HuH-7.5 (cell line): ENCODE measurements at regions not wholly inside any gene's neighbourhood (a gene's known extent, or its start where the extent isn't known, plus 50 kb on each side); places are given as distances from the start of the nearest gene placed in this dataset.

Experiments
- DNase-seq: peaks from one replicate; pipeline ENCODE4 v3.0.0; 2011; ENCODE audit warnings: low spot score

DNA sequence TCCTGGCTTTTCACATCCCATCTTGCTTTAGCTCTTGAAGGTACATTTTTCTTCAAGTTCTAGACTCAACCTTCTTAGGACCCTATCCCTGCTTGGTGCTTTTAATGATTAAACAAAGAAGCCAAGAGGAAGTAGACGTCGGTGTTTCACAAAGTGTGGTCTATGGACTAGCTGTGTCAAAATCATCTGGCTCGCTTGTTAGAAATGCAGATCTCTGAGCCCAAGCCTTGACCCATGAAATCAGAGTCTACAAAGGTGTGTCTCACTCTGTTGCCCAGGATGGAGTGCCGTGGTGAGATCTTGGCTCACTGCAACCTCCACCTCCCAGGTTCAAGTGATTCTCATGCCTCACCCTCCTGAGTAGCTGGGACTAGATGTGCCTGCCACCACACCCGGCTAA, 295.5 kb upstream of the KAZN start:
- DNase-seq: no peak

DNA sequence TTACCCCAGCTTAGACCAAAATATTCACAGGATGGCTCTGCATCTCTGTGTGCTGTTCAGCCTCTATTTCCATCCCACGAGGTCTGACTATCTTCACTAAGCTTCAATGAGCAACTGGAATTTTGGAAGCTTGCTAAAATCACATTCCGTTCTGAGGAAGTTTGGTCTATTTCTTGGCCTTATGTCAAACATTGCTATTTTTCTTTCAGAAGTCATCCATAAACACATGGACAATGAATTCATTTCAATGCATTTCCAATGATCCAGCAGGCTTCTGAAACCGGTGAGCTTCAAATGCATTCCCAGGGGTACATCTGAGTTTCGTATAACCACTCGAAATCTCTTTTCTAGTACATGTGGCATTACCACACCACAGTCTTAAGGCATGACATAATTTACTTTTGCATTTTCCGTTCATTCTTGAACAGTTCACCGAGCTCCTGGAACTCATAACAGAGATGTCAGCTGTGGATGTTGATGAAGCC, 294.1 kb upstream of the KAZN start:
- DNase-seq: no peak

DNA sequence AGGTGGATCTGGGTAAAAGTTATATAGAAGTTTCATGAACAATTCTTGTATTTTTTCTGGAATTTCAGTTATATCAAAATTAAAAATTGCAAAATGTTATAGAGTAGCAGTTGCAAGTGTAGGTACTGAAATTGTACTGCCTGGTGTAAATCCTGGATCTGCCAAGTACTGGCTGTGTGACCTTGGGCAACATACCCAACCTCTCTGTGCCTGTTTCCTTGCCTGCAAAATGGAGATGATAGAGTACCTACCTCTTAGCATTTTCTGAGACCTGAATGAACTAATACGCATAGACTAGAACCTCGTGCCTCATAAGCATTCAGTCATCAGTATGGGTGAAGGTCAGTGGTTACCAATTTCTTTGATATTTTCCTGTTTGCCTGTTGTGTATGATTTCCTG, 290.0 kb upstream of the KAZN start:
- no peak for DNase-seq

DNA sequence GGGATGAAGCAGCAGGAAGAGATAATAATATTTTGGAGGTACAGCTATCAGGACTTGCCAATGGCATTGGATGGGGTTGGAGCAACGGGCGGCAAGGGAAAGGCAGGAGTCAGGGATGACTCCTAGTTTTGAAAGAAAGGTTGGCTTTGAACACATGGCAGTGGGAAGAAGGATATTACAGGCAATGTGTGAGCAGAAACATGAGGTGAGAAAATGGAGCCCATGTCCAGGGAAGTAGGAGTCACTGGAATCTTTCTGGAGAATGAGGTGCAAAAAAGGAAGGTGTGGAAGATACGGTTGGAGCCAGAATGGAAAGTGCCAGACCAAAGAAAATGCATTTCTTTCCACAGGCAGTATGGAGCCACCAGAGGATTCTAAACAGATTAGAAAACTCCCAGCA, 288.5 kb upstream of the KAZN start:
- no peak for DNase-seq

DNA sequence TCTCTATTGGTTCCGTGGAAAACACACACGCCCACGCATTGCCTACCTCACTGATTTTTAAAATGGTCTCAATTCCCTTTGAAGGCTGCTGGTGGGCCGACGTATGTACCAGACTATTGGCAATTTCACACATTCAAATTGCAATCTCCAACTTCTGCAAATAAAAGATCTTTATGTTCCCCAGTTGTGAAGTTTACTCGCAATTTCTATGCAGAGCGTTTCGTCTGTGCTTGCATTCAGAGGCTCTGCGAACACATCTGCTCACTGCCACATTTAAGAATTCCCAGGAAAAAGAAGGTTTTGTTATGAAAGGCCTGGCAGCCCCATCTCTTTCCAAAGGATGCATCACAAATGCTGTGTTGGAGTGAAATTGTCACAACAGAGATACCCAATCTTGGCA, 288.0 kb upstream of the KAZN start:
- DNase-seq: no peak

DNA sequence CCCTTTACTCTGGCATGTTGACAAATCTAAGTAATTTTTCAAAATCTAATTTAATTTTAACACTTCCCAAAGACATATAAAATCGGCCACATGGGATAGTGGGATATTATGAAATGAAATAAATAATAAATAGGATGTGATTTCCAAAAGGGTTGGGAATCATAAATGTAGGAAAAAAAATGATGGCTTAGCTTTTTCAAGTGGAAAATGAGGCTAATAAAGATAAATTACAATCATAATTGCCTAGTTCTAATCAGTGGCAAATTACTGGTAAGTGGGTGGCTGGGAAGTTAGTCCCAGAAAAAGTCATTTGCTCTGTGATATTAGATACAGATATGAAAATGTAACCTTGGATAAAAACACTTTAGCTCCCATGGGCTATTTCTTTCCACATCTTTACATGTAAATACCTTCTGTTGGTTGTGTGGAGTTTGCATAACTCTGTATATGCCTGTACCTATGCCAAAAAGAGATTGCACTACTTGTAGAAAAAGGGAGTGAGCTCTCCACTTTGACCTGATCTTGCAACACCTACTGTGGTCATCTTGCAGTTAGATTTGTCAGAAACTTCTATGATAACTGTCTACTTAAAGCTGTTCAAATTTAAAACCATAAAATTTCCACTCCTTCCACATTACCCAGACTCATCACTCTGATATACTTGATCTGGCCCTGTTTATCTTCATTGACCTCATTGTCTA, 284.6 kb upstream of the KAZN start:
- no peak for DNase-seq

DNA sequence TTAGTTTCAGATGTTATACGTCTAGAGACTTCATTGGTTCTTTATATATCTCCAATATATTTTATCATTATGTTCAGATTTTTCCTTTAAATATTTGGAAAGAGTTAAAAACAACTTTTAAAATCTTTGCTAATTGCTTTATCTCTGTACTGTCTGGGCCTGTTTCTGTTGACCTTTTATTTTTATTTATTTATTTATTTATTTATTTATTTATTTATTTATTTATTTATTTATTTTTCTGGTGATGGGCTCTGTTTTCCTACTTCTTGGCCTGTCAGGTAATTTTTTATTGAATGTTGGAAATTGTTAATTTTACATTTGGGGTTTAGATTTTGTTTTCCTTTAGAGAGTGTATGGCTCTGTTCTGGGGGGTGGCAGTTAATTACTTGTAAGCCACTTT, 279.7 kb upstream of the KAZN start:
- DNase-seq: no peak

DNA sequence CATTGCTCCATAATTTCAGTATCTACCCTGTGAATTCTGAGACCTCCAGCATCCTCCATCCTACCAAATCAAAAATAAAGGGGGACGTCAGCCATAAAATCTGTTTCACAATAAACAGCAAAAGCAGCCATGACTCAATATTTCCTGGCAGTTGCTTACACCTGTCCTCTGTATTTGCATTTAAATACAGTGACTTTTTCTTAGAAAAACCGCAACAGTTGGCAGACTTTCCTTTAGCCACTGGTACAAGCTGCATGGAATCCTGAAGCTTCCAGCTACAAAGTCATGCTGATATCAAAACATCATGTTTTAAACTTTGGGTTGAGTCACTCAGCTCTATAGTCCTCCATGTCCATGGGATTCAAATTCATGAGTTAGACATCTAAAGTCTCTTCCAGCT, 278.0 kb upstream of the KAZN start:
- no peak for DNase-seq

DNA sequence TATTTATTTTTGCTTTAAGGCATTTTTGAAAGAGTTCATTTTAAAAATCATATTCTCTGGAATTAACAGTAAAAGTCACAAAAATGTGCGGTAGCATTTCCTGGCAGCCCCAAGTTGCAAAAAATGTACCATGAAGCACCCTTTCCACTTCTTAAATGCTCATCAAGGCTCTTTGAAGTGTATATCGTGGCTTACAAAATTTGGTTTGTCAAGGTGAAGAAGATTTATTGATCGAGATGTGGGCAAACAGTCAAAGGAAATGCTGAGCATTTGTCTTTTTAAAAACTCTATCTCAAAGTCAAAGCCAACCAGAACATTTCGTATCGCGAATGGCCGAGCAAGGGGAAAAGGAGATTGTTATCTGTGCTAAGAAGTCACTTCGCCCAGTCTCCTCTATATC, 277.5 kb upstream of the KAZN start:
- DNase-seq: no peak

DNA sequence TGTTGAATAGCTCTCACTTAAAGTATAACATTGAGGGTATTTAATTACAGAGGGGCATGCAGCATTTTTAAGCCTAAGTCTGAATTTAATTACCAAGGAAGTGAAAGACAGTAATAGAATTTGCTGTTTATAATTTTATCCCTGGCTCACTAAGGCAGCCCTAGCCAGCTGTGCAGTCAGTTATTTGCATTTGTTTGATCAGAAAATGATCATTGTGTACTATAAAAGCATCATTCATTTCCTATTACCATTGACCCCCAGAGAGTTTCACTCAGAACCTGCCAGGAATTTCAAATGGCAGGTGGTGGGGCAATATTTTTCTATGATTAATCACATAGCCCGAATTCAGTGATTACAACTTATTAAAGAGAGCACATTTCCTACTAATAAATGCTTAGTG, 277.1 kb upstream of the KAZN start:
- DNase-seq: no peak

DNA sequence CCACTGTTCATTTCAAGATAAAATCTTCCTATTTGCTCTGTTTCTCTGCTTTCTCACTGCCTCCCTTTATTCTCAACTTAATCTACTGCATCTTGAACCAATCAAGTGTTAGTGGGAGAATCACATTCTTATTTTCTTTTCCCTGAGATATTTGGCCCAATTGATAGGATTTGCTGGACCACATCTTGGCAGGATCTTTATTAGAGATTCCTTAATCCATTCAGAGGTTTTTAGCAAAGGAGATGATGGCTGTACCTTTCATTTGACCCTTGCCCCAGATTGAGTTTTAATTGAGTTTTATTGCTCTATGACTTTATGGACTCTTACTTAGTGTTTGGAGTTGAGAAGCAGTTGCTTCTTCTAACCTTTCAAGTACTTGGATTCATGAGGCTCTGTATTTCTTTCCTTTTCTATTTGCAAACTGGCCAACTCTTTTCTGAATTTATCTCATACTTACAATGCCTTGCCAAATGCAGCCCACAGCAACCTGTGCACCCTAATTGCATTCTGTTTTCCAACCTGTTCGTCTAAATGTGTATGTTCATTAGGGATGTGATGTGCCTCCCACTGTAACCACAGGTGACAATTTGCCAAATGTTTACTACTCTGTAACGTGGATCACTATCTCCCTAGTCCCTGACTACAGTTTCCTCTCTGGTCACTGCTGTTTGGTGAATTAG, 274.8 kb upstream of the KAZN start:
- no peak for DNase-seq

DNA sequence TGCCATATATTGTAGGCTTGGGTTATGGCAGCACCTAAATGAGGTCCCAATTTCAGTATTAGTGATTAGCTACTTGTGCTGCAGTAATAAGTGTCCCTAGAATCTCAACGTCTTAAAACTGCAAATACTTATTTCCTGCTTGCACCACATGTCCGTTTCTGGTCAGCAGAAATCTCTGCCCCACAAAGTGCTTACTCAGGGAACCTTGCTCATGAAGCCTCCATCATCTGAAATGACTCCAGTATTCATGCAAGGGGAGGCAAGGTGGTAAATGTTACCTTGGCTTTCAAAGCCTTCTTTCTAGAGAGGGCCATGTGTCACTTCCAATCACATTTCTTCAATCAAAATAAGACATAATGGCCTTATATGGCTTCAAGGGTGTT, 274.2 kb upstream of the KAZN start:
- DNase-seq: no peak

DNA sequence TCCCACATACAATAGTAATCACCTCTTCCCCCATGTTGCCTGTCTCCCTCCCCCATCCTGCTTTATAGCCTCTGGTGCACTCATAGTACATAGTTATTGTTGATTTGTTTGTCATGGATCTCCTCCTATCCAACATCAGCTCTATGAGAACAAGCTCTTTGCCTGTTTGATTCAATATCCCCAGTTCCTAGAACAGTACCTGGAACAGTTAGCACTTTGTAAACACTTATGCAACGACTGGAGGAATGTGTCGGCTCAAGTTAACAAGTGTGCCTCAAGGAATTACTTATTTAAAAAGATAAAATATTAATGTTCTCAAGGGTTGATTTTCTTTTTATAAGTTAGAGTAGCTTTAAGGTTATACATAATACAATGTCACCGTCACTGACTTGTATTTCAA, 271.6 kb upstream of the KAZN start:
- no peak for DNase-seq

DNA sequence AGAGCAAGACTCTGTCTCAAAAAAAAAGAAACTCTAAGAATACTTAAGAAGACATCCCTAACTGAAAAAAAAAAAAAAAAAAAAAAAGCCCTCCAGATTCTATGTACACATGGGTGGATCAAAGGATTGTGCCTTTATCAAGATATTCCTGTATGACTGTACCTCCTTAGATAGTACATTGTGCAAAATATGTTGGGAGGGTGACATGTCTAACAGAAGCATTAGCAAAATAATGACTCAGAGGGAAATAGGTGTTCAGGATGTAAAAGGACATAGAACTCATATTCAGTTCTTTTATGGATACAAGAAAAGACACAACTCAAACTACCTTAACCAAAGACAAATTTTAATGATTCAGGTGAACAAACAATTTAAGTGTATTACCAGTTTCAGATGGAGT, 269.8 kb upstream of the KAZN start:
- no peak for DNase-seq

DNA sequence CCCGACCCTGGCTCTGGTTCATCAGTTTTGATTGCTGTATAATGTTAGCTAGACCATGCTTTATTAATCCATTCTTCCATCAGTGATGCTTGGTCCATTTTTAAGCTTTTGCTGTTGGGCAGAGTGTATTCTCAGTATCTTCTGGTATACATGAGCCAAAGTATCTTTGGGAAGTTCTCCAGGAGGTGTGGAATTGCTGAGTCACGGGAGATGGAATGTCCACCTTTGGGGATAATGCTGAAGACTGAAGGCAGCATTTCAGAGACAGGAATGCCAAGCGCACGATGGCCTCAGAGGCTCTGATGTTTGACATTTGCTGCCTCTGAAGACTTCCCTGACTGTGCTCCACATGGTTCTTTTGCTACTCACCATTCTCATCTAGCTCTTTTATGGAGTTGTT, 266.3 kb upstream of the KAZN start:
- no peak for DNase-seq

DNA sequence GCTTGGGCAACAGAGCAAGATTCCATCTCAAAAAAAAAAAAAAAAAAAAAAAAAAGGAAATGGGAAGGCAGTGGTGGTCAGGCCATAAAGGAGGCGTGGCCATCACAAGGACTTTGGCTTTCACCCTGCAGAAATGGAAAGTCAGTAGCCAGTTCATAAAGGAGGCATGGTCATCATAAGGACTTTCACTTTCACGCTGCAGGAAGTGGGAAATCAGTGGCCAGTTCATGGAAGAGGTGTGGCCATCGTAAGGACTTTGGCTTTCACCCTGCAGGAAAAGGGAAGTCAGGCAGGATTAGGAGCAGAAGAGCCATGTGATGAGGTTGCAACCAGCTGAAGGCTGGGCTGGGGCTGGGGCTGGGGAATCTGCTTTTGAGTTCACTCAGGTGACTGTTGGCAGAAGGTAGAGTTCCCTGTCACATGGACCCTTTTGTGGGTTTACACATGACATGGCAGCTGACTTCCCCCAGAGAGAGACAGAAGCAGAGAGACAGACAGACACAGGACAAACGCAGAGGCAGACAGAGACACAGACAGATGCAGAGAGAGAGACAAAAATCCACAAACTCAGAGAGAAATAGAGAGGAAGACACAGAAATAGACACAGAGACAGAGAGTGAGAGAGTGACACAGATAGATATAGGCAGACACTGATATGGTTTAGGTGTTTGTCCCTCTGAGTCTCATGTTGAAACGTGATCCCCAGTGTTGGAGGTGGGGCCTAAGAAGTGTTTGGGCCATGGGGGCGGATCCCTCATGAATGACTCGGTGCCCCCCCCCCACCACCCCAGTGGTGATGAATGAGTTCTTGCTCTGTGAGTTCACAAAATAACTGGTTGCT, 263.9 kb upstream of the KAZN start:
- DNase-seq: no peak

DNA sequence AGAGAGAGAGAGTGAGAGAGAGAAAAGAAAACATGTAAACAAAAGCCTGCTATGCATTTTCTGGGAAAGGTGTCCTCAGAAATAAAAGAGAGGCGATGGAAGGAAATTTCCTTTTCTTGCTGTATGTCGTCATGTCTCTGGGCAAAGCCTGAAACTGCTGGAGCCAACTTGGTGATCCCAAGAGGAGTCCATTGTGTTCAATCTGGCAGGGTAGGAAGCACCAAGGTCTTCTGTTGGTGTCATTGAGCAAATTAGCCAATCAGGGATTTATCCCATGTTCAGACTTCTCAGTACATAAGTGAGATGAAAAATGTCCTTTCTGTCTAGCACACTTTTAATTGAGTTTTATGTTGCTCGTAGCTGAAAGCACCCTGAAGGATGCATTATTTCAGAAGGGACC, 260.0 kb upstream of the KAZN start:
- no peak for DNase-seq

DNA sequence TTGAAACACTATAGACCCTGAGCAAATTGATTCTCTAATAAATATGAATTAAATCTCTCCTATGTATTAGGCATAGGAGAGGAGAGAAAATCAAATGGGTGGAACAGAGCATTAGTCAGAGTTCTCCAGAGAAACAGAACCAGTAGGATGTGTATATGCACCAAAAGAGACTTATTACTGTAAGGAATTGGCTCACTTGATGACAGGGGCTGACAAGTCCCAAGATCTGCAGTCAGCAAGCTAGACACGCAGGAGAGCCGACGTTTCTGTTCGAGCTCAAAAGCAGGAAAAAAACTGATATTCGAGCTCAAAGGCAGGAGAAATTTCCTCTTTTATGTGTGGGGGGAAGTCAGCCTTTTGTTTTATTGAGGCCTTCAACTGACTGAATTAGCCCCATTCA, 259.2 kb upstream of the KAZN start:
- no peak for DNase-seq

DNA sequence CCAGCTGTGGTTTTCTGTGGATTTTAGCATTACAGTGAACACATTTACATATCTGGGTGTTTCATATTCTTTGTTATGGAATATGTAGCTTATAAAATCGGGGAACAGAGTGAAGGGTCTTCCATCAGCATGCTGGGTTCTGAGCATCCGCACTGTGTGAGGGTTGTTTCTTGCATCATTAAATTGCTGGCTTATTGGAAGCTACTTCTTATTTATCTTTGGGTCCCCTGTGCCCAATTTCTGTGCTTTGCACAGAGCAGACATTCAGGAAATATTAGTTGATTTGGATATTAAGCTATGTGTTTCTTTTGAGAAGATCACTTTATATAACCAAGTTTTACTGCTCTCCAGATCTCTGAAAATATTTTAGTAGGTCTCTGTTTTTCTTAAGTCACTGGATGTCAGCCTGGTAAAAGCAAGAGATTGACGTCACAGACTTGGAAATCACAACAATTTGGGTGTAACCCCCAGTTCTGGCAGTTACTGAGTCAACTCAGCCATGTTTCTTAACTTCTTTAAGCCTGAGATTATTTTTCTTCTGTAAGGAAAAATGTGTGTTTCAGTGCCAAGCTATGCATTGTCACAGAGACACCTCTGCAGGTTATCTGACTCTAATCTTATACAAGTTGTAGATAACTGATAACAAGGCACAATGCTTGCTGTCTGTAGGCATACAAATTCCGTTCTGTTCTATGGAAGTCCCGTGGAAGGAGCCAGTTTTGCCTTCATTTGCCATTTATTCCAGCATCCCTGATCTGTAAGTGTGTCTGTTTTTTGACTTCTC, 258.3 kb upstream of the KAZN start:
- DNase-seq: no peak

DNA sequence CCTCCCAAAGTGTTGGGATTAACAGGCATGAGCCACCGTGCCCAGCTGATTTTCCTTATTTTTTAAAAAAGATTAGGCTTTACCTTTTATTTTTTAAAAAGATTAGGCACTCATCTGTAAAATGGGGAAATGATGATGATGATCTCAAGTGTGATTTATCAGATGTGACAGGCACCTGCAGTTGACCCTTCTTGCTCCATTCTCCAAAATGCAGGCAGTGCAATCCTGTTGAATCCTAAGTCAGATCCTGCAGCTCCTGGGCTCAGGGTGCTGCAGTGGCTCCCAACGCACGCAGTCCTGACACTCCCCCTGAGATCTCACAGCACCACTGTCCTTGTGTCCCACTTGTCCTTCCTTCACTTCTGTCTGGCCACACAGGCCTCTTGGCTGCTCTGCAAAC, 257.3 kb upstream of the KAZN start:
- no peak for DNase-seq

DNA sequence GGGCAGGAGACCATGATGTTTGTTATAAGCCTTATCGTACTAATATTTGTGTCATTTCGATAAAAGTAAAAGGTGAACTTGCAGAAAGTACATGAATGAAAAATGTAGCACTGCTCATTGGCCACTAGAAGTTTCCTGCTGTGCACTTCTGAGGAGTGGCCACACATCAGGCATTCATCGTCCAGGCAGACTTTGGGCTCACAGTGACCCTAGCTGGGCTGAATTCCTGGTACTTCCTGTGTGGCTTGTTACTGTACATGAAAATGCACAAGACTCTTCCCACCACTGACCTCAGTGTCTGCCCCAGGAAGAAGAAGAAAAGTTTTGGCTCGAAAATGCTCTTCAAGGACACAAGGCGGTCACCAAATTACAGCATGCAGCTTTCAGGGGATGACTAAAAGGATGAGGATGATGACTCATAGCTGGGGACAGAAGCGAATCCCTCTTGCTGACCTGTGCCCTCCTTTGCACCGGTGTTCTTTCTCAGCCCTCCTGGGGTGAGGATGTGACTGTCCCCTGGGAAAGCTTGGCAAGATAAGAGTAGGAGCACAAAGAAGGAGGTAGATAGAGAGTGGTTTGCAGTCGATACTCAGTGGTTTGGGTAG, 252.4 kb upstream of the KAZN start:
- DNase-seq: no peak

DNA sequence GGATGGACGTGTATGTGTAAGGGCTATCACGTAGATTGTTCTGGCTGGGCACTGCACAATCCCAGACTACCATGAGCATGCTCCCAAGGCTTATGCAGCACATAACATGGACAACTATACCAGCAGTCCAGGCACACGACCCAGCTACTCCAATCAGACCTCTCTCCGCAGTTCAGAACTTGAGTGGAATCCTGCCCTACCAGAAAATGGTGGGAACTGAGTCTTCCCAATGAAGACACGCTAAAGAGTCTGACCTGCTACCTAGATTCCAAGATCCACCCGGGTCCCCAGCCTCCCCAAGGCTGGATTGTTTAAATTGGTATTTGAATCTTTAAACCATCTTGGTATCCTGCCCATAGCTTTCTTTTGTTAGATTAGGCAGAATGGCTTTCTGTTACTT, 251.3 kb upstream of the KAZN start:
- no peak for DNase-seq
